Mammary epithelial cell (primary cell): ENCODE measurements at regions not wholly inside any gene's neighbourhood (a gene's known extent, or its start where the extent isn't known, plus 50 kb on each side); places are given as distances from the start of the nearest gene placed in this dataset.

Experiments used
- CTCF ChIP-seq, 2 donors: IDR thresholded peaks in 1 of 2; conservative IDR thresholded peaks in 1 of 2; 2 replicates each; pipeline ENCODE4 v1.5.1; 2011 to 2012; ENCODE audit warnings: inconsistent platforms in 2 of 2, low read length in 2 of 2, mild to moderate bottlenecking in 2 of 2, control low read depth in 1 of 2, low read depth in 1 of 2; ENCODE audit not compliant: insufficient read depth in 1 of 2; ENCODE audit errors: extremely low read depth in 1 of 2
- EZH2 ChIP-seq: IDR thresholded peaks from 2 replicates; pipeline ENCODE4 v1.6.1; 2012; ENCODE audit warnings: low read length, inconsistent platforms, borderline replicate concordance

GRCh38 chr14:56515739-56516138 is 63.9 kb upstream of the TMEM260 start:
- TF ChIP-seq CTCF (conservative IDR thresholded peaks at IDR 0.05 in 1 of 2, IDR thresholded peaks at IDR 0.05 in 1 of 2; ENCODE audit: extremely low read depth in 1 of 2, insufficient read depth in 1 of 2, low read depth in 1 of 2, low read length in 2 of 2) (no peak), EZH2 (no peak)
